HG03095 (cell line): ENCODE measurements at regions not wholly inside any gene's neighbourhood (a gene's known extent, or its start where the extent isn't known, plus 50 kb on each side); places are given as distances from the start of the nearest gene placed in this dataset.
"Not testable (repeated sequence)": the region's sequence is repeated elsewhere in the genome, so short reads cannot be mapped to it uniquely, and the experiment has no call there.

Source experiments
- ATAC-seq: cut with Tn5 transposase; IDR thresholded peaks from one replicate; pipeline ENCODE4 v1.9.1; 2021; ENCODE audit warnings: moderate library complexity; ENCODE audit not compliant: unreplicated experiment

- ATAC-seq = no peak
These were observed 135.0 kb downstream of the RALA start for GRCh38 chr7:39758234-39758970.

GRCh38 chr7:39761449-39761848 lies 138.1 kb downstream of the RALA start:
- no peak for ATAC-seq

GRCh38 chr7:39762466-39762865 lies 139.1 kb downstream of the RALA start:
- not testable (repeated sequence) for ATAC-seq

- ATAC-seq = not testable (repeated sequence)
These were observed 139.5 kb downstream of the RALA start for GRCh38 chr7:39762881-39763280.

GRCh38 chr7:39765833-39766232 lies 142.5 kb downstream of the RALA start:
- not testable (repeated sequence) for ATAC-seq

- ATAC-seq = not testable (repeated sequence)
These were observed 145.1 kb downstream of the RALA start for GRCh38 chr7:39768439-39768838.

GRCh38 chr7:39774341-39774851 lies 151.0 kb downstream of the RALA start:
- not testable (repeated sequence) for ATAC-seq

- not testable (repeated sequence) for ATAC-seq
These were observed 158.2 kb downstream of the RALA start for GRCh38 chr7:39781557-39781956.

- not testable (repeated sequence) for ATAC-seq
These were observed 163.1 kb downstream of the RALA start for GRCh38 chr7:39786440-39786839.

- ATAC-seq = not testable (repeated sequence)
These were observed 159.0 kb upstream of the CDK13 start for GRCh38 chr7:39791035-39791434.

- not testable (repeated sequence) for ATAC-seq
These were observed 158.1 kb upstream of the CDK13 start for GRCh38 chr7:39791911-39792310.

- ATAC-seq = not testable (repeated sequence)
These were observed 157.0 kb upstream of the CDK13 start for GRCh38 chr7:39793026-39793425.

- ATAC-seq = not testable (repeated sequence)
These were observed 156.2 kb upstream of the CDK13 start for GRCh38 chr7:39793851-39794250.

GRCh38 chr7:39796947-39797346 lies 153.1 kb upstream of the CDK13 start:
- not testable (repeated sequence) for ATAC-seq

GRCh38 chr7:39798077-39798476 lies 152.0 kb upstream of the CDK13 start:
- ATAC-seq = not testable (repeated sequence)

GRCh38 chr7:39808796-39809481 lies 141.1 kb upstream of the CDK13 start:
- ATAC-seq = no peak

- ATAC-seq = no peak
These were observed 139.8 kb upstream of the CDK13 start for GRCh38 chr7:39810204-39810642.

GRCh38 chr7:39810710-39811109 lies 139.3 kb upstream of the CDK13 start:
- ATAC-seq = no peak

- ATAC-seq = no peak
These were observed 138.9 kb upstream of the CDK13 start for GRCh38 chr7:39811161-39811614.

GRCh38 chr7:39816462-39817060 lies 133.5 kb upstream of the CDK13 start:
- ATAC-seq = no peak

- no peak for ATAC-seq
These were observed 130.5 kb upstream of the CDK13 start for GRCh38 chr7:39819514-39819913.
